ENCODE measurements at regions not wholly inside any gene's neighbourhood (a gene's known extent, or its start where the extent isn't known, plus 50 kb on each side); places are given as distances from the start of the nearest gene placed in this dataset.

DNA sequence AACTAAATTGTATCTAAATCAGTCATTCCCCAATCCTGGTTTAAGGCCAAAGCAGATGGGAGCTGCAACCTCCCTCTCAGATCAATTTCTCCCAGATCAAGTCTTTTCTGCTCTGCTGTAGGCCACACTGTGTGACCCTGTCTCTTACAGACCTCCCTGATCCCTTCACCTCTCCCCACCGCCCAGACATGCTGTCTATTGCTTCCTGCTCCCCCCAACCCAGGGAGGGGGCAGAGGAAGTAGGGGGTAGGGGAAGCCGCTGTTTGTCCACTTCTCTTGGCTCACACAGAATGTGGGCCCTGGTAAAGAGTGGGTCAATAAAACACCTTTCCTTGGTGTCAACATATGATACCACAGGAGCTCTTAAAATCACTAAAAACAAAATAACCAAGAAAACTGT lies 226.3 kb downstream of the ENC1 start:
- intact Hi-C loops (cut with DNase I): no loop called here
- Histone ChIP-seq H3K27ac (ENCODE audit: low read depth in 2 of 2, low read length in 2 of 2) (no peak overlapping the region), H3K36me3 (ENCODE audit: control insufficient read depth in 2 of 3, insufficient read depth in 3 of 3, low read length in 3 of 3) (no peaks in the 10 kb centered on the region), H3K9me3 (ENCODE audit: control insufficient read depth in 2 of 3, insufficient read depth in 1 of 3, low read length in 3 of 3) (no peaks in the 10 kb centered on the region), H3K4me3 (ENCODE audit: low read length in 3 of 3) (no peak overlapping the region), H3K4me1 (ENCODE audit: control insufficient read depth in 2 of 3, insufficient read depth in 2 of 3, low read depth in 1 of 3, low read length in 3 of 3) (no peaks in the 10 kb centered on the region), H3K27me3 (ENCODE audit: control insufficient read depth, insufficient read depth, low read length) (no peaks in the 10 kb centered on the region), H3K9ac (ENCODE audit: low read length in 3 of 3) (no peak overlapping the region)
- FAIRE-seq: no peak
- DNase-seq: no peak
- TF ChIP-seq, protein P1, sequence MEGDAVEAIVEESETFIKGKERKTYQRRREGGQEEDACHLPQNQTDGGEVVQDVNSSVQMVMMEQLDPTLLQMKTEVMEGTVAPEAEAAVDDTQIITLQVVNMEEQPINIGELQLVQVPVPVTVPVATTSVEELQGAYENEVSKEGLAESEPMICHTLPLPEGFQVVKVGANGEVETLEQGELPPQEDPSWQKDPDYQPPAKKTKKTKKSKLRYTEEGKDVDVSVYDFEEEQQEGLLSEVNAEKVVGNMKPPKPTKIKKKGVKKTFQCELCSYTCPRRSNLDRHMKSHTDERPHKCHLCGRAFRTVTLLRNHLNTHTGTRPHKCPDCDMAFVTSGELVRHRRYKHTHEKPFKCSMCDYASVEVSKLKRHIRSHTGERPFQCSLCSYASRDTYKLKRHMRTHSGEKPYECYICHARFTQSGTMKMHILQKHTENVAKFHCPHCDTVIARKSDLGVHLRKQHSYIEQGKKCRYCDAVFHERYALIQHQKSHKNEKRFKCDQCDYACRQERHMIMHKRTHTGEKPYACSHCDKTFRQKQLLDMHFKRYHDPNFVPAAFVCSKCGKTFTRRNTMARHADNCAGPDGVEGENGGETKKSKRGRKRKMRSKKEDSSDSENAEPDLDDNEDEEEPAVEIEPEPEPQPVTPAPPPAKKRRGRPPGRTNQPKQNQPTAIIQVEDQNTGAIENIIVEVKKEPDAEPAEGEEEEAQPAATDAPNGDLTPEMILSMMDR (IDR thresholded peaks at IDR 0.05; ENCODE audit: borderline replicate concordance, extremely low read depth, insufficient read depth): no peak

DNA sequence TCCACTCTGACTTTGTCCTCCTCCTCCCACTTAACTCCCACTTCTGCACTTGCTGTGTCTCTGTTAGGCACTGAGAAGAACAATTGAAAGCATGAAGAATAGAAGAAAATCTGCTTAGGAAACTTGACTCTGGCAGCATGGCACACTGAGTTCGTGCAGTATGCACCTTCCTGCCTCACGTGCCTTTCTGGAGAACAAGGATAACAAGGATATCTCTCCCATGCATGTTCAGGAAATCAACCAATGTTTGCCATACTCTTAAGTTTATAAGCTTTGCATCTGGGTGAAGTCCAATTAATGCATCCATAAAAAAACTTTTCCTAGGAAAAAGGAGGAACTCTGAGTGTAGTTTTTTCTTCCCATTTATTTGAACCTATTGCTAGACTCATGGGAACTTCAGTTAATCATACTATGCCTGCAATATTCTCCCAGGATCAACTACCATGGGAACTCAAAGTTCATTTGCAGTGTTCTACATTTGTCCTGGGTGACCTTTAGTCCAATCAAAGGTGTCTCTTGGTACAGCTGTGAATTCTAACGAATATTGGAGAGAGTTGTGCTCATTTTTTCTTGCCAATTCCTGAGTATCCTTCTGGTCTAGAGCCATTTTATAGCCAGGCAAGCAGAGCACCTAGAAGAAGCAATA lies 227.0 kb downstream of the ENC1 start:
- H3K9ac ChIP-seq (ENCODE audit: low read length in 3 of 3): no peak overlapping the region
- H3K27me3 ChIP-seq (ENCODE audit: control insufficient read depth, insufficient read depth, low read length): no peaks in the 10 kb centered on the region
- FAIRE-seq (no peak), DNase-seq (no peak)
- no peaks in the 10 kb centered on the region for H3K36me3 ChIP-seq (ENCODE audit: control insufficient read depth in 2 of 3, insufficient read depth in 3 of 3, low read length in 3 of 3)
- no peaks in the 10 kb centered on the region for H3K4me1 ChIP-seq (ENCODE audit: control insufficient read depth in 2 of 3, insufficient read depth in 2 of 3, low read depth in 1 of 3, low read length in 3 of 3)
- intact Hi-C loops (cut with DNase I): no loop called here
- H3K4me3 ChIP-seq (ENCODE audit: low read length in 3 of 3): no peak overlapping the region
- TF ChIP-seq, protein P1 (IDR thresholded peaks at IDR 0.05; ENCODE audit: borderline replicate concordance, extremely low read depth, insufficient read depth): no peak
- no peak overlapping the region for H3K27ac ChIP-seq (ENCODE audit: low read depth in 2 of 2, low read length in 2 of 2)
- H3K9me3 ChIP-seq (ENCODE audit: control insufficient read depth in 2 of 3, insufficient read depth in 1 of 3, low read length in 3 of 3): no peaks in the 10 kb centered on the region

DNA sequence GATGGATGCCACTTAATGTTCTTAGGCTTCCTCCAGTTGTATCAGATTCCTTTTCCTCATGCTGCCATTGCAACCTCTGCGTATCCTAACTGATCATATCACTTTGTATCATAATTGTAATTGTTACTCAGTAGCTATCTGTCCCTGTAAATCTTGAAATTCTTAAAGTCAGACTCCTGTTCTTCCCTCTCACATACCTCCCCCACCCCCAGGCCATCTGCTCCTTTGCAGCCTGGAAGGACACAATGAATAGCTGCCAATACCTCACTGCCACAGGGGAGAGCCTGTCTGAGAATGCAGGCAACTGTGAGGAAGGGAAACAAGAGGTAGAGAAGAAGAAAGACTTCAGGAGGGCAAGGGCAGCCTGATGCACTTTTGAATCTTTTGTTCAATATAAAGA lies 228.5 kb downstream of the ENC1 start:
- Histone ChIP-seq H3K27me3 (ENCODE audit: control insufficient read depth, insufficient read depth, low read length) (no peaks in the 10 kb centered on the region), H3K36me3 (ENCODE audit: control insufficient read depth in 2 of 3, insufficient read depth in 3 of 3, low read length in 3 of 3) (no peaks in the 10 kb centered on the region), H3K4me1 (ENCODE audit: control insufficient read depth in 2 of 3, insufficient read depth in 2 of 3, low read depth in 1 of 3, low read length in 3 of 3) (no peaks in the 10 kb centered on the region), H3K27ac (ENCODE audit: low read depth in 2 of 2, low read length in 2 of 2) (no peak overlapping the region), H3K9ac (ENCODE audit: low read length in 3 of 3) (no peak overlapping the region), H3K4me3 (ENCODE audit: low read length in 3 of 3) (no peak overlapping the region), H3K9me3 (ENCODE audit: control insufficient read depth in 2 of 3, insufficient read depth in 1 of 3, low read length in 3 of 3) (no peaks in the 10 kb centered on the region)
- intact Hi-C loops (cut with DNase I): no loop called here
- TF ChIP-seq, protein P1 (IDR thresholded peaks at IDR 0.05; ENCODE audit: borderline replicate concordance, extremely low read depth, insufficient read depth): no peak
- FAIRE-seq (no peak), DNase-seq (no peak)

DNA sequence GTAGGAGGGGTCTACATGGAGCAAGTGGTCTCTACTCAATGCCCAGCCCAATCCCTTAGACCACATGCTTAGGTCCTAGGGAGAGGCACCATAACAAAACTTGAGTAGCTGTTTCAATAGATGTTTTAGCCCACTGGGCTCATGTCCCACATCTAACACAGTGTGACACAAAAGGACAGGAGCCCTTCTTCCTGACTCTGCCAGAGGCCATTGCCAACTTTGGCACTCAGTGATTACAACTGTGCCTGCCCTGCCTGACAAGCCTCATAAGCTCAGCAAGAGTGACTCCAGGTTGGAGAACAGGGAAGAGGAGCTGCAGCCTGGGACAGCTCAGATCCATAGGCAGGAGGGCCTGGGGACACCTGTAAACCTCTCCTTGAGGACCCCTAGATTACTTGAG lies 230.8 kb downstream of the ENC1 start:
- Histone ChIP-seq H3K9ac (ENCODE audit: low read length in 3 of 3) (no peak overlapping the region), H3K27me3 (ENCODE audit: control insufficient read depth, insufficient read depth, low read length) (no peaks in the 10 kb centered on the region), H3K36me3 (ENCODE audit: control insufficient read depth in 2 of 3, insufficient read depth in 3 of 3, low read length in 3 of 3) (no peaks in the 10 kb centered on the region), H3K9me3 (ENCODE audit: control insufficient read depth in 2 of 3, insufficient read depth in 1 of 3, low read length in 3 of 3) (no peaks in the 10 kb centered on the region), H3K4me1 (ENCODE audit: control insufficient read depth in 2 of 3, insufficient read depth in 2 of 3, low read depth in 1 of 3, low read length in 3 of 3) (no peaks in the 10 kb centered on the region), H3K27ac (ENCODE audit: low read depth in 2 of 2, low read length in 2 of 2) (no peak overlapping the region), H3K4me3 (ENCODE audit: low read length in 3 of 3) (no peak overlapping the region)
- TF ChIP-seq, protein P1 (IDR thresholded peaks at IDR 0.05; ENCODE audit: borderline replicate concordance, extremely low read depth, insufficient read depth): no peak
- intact Hi-C loops (cut with DNase I): no loop called here
- no peak for FAIRE-seq
- DNase-seq: no peak

Measured in kidney (tissue), 13 donors.